Panc1 (cell line): ENCODE measurements at regions not wholly inside any gene's neighbourhood (a gene's known extent, or its start where the extent isn't known, plus 50 kb on each side); places are given as distances from the start of the nearest gene placed in this dataset.

Experiments used
- ATAC-seq: fragments of 200-7000 bp; cut with Tn5 transposase; 2 replicates; pipeline ENCODE4 v1.9.1; 2020; ENCODE audit warnings: mild to moderate bottlenecking, moderate library complexity
- BruUV-seq: library from RNA; stranded (reverse); fragments of 400-500 nt; replicated peaks from 2 replicates; lab custom pipeline; 2021; lab: Mats Ljungman, UMichigan
- CTCF ChIA-PET: fragments of 300-600 bp; sonication (Branson Sonifier 250); formaldehyde crosslinking; loops from one replicate; lab custom pipeline; 2022; ENCODE audit warnings: antibody characterized with exemption; lab: Charles Lee
- POLR2A ChIA-PET: fragments of 300-600 bp; sonication (Branson Sonifier 250); formaldehyde crosslinking; loops from one replicate; lab custom pipeline; 2022; ENCODE audit warnings: antibody characterized with exemption; lab: Charles Lee
- DNase-seq: peaks from one replicate; pipeline ENCODE4 v3.0.0-alpha.2; 2010; ENCODE audit warnings: low read depth, low spot score
- H3K27ac ChIP-seq: 2 replicates; pipeline ENCODE4 v1.5.1; 2011; ENCODE audit warnings: mild to moderate bottlenecking, low read length, inconsistent platforms
- H3K27me3 ChIP-seq: fragments of 200-500 bp; sonication (Bioruptor generic); 2 replicates; pipeline ENCODE4 v1.6.0; 2014; ENCODE audit warnings: low read length, inconsistent platforms; ENCODE audit not compliant: control insufficient read depth, insufficient read depth
- H3K36me3 ChIP-seq: fragments of 200-500 bp; sonication (Bioruptor generic); 2 replicates; pipeline ENCODE4 v1.5.1; 2014; ENCODE audit warnings: inconsistent platforms, mild to moderate bottlenecking, low read length, moderate library complexity; ENCODE audit not compliant: control insufficient read depth, insufficient read depth
- H3K4me1 ChIP-seq: 2 replicates; pipeline ENCODE4 v1.5.1; 2011; ENCODE audit warnings: inconsistent platforms, mild to moderate bottlenecking, low read length, moderate library complexity; ENCODE audit not compliant: control insufficient read depth, insufficient read depth
- H3K4me3 ChIP-seq, 2 experiments: 2 replicates each; pipeline ENCODE4 v1.5.1; 2011 to 2012; ENCODE audit warnings: low read depth in 2 of 2, low read length in 2 of 2, mild to moderate bottlenecking in 2 of 2, inconsistent platforms in 1 of 2, moderate library complexity in 1 of 2
- H3K9me3 ChIP-seq: fragments of 200-500 bp; sonication (Bioruptor generic); 2 replicates; pipeline ENCODE4 v1.5.1; 2014; ENCODE audit warnings: low read depth, mild to moderate bottlenecking, inconsistent platforms, low read length, moderate library complexity; ENCODE audit not compliant: control insufficient read depth, insufficient read depth
- CTCF ChIP-seq: fragments of 450-650 bp; IDR thresholded peaks from 2 replicates; pipeline ENCODE4 v1.5.1; 2017; ENCODE audit warnings: mild to moderate bottlenecking
- POLR2AphosphoS5 ChIP-seq: IDR thresholded peaks from 2 replicates; pipeline ENCODE4 v1.6.1; 2012; ENCODE audit warnings: mild to moderate bottlenecking, low read depth, low read length, moderate library complexity
- REST ChIP-seq, 2 experiments: IDR thresholded peaks; 2 replicates each; pipeline ENCODE4 v1.6.1; 2011 to 2012; ENCODE audit warnings: low read depth in 2 of 2, control low read depth in 1 of 2, low read length in 1 of 2, mild to moderate bottlenecking in 1 of 2, moderate library complexity in 1 of 2; ENCODE audit not compliant: insufficient read depth in 1 of 2
- SIN3A ChIP-seq: IDR thresholded peaks from 2 replicates; pipeline ENCODE4 v1.6.1; 2012; ENCODE audit warnings: low read depth, mild to moderate bottlenecking, low read length, moderate library complexity, borderline replicate concordance; ENCODE audit not compliant: insufficient read depth
- TCF7L2 ChIP-seq: IDR thresholded peaks from 2 replicates; pipeline ENCODE4 v1.6.1; 2011; ENCODE audit warnings: mild to moderate bottlenecking, low read depth, low read length, inconsistent platforms
- in situ Hi-C: cut with HindIII; loops from 2 replicates; pipeline ENCODE4 v1.10.0; 2016; ENCODE audit warnings: low sequenced_read_pairs, low pct_unique_long_range_greater_than_20kb
- intact Hi-C: fragments of 100-400 bp; cut with micrococcal nuclease; formaldehyde crosslinking; loops from one replicate; pipeline ENCODE4 v1.10.0; 2022; ENCODE audit not compliant: unreplicated experiment

- intact Hi-C loops (no loop called here), in situ Hi-C loops (no loop called here)
- Histone ChIP-seq H3K4me1 (no peaks in the 10 kb centered on the region), H3K27me3 (no peaks in the 10 kb centered on the region), H3K9me3 (no peaks in the 10 kb centered on the region), H3K36me3 (no peaks in the 10 kb centered on the region), H3K4me3 (no peak overlapping the region), H3K27ac (no peak overlapping the region)
- no peak for DNase-seq
- ATAC-seq = no peak
- ChIA-PET CTCF (no interaction called here), POLR2A (no interaction called here)
- no TSS peak for BruUV-seq
- TF ChIP-seq SIN3A = no peak
- no peak for TF ChIP-seq CTCF
- no peak for TF ChIP-seq TCF7L2
- TF ChIP-seq REST (IDR thresholded peaks at IDR 0.05; ENCODE audit: insufficient read depth in 1 of 2, low read depth in 2 of 2, low read length in 1 of 2) = no peak
- TF ChIP-seq POLR2AphosphoS5 = no peak
Observed at GRCh38 chr13:105144936-105145335, 1390.5 kb downstream of the EFNB2 start.

GRCh38 chr13:105144020-105144419, 1391.4 kb downstream of the EFNB2 start:
- no TSS peak for BruUV-seq
- intact Hi-C loops = no loop called here
- ChIA-PET POLR2A (no interaction called here), CTCF (no interaction called here)
- Histone ChIP-seq H3K4me1 (no peaks in the 10 kb centered on the region), H3K36me3 (no peaks in the 10 kb centered on the region), H3K9me3 (no peaks in the 10 kb centered on the region), H3K27ac (no peak overlapping the region), H3K4me3 (no peak overlapping the region), H3K27me3 (no peaks in the 10 kb centered on the region)
- DNase-seq (no peak), ATAC-seq (no peak)
- TF ChIP-seq CTCF (no peak), REST (IDR thresholded peaks at IDR 0.05; ENCODE audit: insufficient read depth in 1 of 2, low read depth in 2 of 2, low read length in 1 of 2) (no peak), POLR2AphosphoS5 (no peak), TCF7L2 (no peak), SIN3A (no peak)
- in situ Hi-C loops = no loop called here
